GM23338 (cell line): ENCODE measurements at regions not wholly inside any gene's neighbourhood (a gene's known extent, or its start where the extent isn't known, plus 50 kb on each side); places are given as distances from the start of the nearest gene placed in this dataset.

ENCODE experiments used
- ATAC-seq: fragments of 200-7000 bp; cut with Tn5 transposase; 3 replicates; pipeline ENCODE4 v1.9.1; 2020
- DNase-seq: peaks from one replicate; pipeline ENCODE4 v3.0.0-alpha.2; 2015; ENCODE audit warnings: low spot score
- H2AFZ ChIP-seq: fragments of 200-600 bp; sonication (generic); 2 replicates; pipeline ENCODE4 v1.8.0; 2016; ENCODE audit warnings: antibody characterized with exemption, mild to moderate bottlenecking, moderate library complexity
- H3F3A ChIP-seq: fragments of 200-600 bp; sonication (generic); replicated peaks from 2 replicates; pipeline ENCODE4 v1.8.0; 2017; ENCODE audit warnings: antibody characterized with exemption, mixed run types, low read depth
- H3K27ac ChIP-seq: fragments of 200-600 bp; sonication (generic); 2 replicates; pipeline ENCODE4 v1.6.1; 2016; ENCODE audit warnings: low read depth
- H3K27me3 ChIP-seq: fragments of 200-600 bp; sonication (generic); 2 replicates; pipeline ENCODE4 v1.8.0; 2016; ENCODE audit warnings: mild to moderate bottlenecking, mixed run types, moderate library complexity; ENCODE audit not compliant: insufficient read depth
- H3K36me3 ChIP-seq: fragments of 200-600 bp; sonication (generic); 2 replicates; pipeline ENCODE4 v1.8.0; 2016; ENCODE audit warnings: mild to moderate bottlenecking; ENCODE audit not compliant: insufficient read depth
- H3K4me1 ChIP-seq: fragments of 200-600 bp; sonication (generic); 2 replicates; pipeline ENCODE4 v1.8.0; 2016; ENCODE audit warnings: mild to moderate bottlenecking, moderate library complexity; ENCODE audit not compliant: insufficient read depth
- H3K4me2 ChIP-seq: fragments of 200-600 bp; sonication (generic); 2 replicates; pipeline ENCODE4 v1.7.1; 2017; ENCODE audit warnings: mixed run types
- H3K4me3 ChIP-seq: fragments of 200-600 bp; sonication (generic); 2 replicates; pipeline ENCODE4 v1.6.1; 2016; ENCODE audit warnings: mixed run types
- H3K79me2 ChIP-seq: fragments of 200-600 bp; sonication (generic); replicated peaks from 2 replicates; pipeline ENCODE4 v1.8.0; 2017; ENCODE audit warnings: mild to moderate bottlenecking; ENCODE audit not compliant: insufficient read depth
- H3K9me2 ChIP-seq: fragments of 200-600 bp; sonication (generic); 2 replicates; pipeline ENCODE4 v1.8.0; 2017; ENCODE audit not compliant: insufficient read depth
- H4K20me1 ChIP-seq: fragments of 200-600 bp; sonication (generic); replicated peaks from 2 replicates; pipeline ENCODE4 v1.8.0; 2017; ENCODE audit warnings: mild to moderate bottlenecking; ENCODE audit not compliant: insufficient read depth
- H3K27ac Mint-ChIP-seq: 2 replicates; pipeline ENCODE4 v1.8.0; 2020; ENCODE audit warnings: inconsistent platforms, mild to moderate bottlenecking, moderate library complexity, mixed read lengths
- H3K27me3 Mint-ChIP-seq: 3 replicates; pipeline ENCODE4 v1.8.0; 2022; ENCODE audit warnings: low read depth, mild to moderate bottlenecking, moderate library complexity, mixed read lengths, inconsistent platforms; ENCODE audit not compliant: insufficient read depth, poor library complexity
- H3K36me3 Mint-ChIP-seq: 3 replicates; pipeline ENCODE4 v1.8.0; 2021; ENCODE audit warnings: low read depth, mild to moderate bottlenecking, inconsistent platforms, moderate library complexity, mixed read lengths
- H3K4me1 Mint-ChIP-seq: 3 replicates; pipeline ENCODE4 v1.8.0; 2020; ENCODE audit warnings: mild to moderate bottlenecking, inconsistent platforms, mixed read lengths
- H3K4me3 Mint-ChIP-seq: 3 replicates; pipeline ENCODE4 v1.8.0; 2021; ENCODE audit warnings: moderate library complexity, mild to moderate bottlenecking, inconsistent platforms, mixed read lengths
- H3K9me3 Mint-ChIP-seq: 3 replicates; pipeline ENCODE4 v1.8.0; 2020; ENCODE audit warnings: moderate library complexity, mild to moderate bottlenecking, inconsistent platforms, mixed read lengths
- CREB1 ChIP-seq: fragments of 250-450 bp; sonication (Bioruptor Pico); IDR thresholded peaks from 2 replicates; pipeline ENCODE4 v1.5.0; 2020; ENCODE audit warnings: low read depth, mild to moderate bottlenecking, moderate library complexity
- CTCF ChIP-seq, 2 experiments: fragments of 200-600 bp in 1 of 2; sonication (generic) in 1 of 2; conservative IDR thresholded peaks; 2 replicates each; pipeline versions ENCODE4 v1.5.1 to v1.6.1; 2016 to 2017; ENCODE audit warnings: antibody characterized with exemption in 2 of 2, low read depth in 2 of 2, mild to moderate bottlenecking in 2 of 2, moderate library complexity in 1 of 2
- ETS1 ChIP-seq: IDR thresholded peaks from 2 replicates; pipeline ENCODE4 v1.6.1; 2016; ENCODE audit warnings: antibody characterized with exemption
- NANOG ChIP-seq: IDR thresholded peaks from 2 replicates; pipeline ENCODE4 v1.6.1; 2016; ENCODE audit warnings: antibody characterized with exemption, borderline replicate concordance
- POLR2AphosphoS5 ChIP-seq: IDR thresholded peaks from 2 replicates; pipeline ENCODE4 v1.6.1; 2016; ENCODE audit warnings: antibody characterized with exemption, low read depth
- STAT1 ChIP-seq: IDR thresholded peaks from one replicate; pipeline ENCODE4 v1.6.1; 2016; ENCODE audit warnings: antibody characterized with exemption; ENCODE audit not compliant: unreplicated experiment

DNA sequence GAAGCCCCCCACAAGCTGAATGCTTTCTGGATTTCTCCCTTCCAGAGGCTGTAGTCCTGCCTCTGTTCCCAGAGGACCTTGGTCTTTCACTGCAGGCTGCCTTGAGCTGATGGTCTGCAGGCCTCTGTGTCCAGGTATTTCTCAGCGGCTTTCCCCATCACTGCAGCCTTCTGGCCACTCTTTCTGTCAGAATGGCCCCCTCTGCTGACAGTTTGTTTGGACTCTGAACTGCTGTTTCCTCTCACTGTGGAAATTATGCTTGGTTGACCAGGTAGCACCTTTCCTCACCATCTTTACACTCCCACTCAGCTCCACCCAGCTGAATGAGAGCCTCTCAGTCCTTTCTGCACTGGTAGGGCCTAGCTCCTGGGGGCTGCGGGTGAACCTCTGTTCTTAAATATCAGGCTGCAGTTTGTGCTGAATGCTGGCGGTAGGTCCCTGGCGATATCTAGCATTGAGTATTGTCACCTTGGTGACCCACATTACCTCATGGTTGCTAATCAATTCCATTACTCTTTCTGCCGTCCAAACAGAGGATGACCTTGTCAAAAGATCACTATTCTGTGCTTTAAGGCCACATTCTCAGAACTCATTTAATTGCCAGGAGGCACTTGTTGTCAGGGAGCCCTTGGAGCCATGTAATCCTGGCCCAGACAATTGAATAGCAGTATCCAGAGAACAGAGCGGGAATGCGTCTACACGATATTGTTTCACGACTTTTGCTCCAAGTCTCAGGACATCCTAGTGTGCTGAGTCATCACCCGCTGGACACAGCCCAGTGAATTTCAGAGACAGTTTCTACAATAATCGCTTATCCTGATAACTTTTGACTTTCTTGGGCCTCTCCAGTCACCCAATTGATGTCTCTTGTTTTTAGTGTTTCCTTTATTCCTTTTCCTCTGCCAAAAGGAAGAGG, 230.2 kb downstream of the TENT4A start:
- H3K27ac Mint-ChIP-seq, result no peak overlapping the region
- no peak overlapping the region for H3K4me3 ChIP-seq
- no peaks in the 10 kb centered on the region for H3F3A ChIP-seq
- no peaks in the 10 kb centered on the region for H4K20me1 ChIP-seq
- H3K4me1 Mint-ChIP-seq, result no peaks in the 10 kb centered on the region
- H3K27me3 Mint-ChIP-seq, result peaks cover 2% of the 10 kb centered on the region
- H3K36me3 ChIP-seq, result no peaks in the 10 kb centered on the region
- no peak overlapping the region for H3K4me3 Mint-ChIP-seq
- TF ChIP-seq NANOG, result no peak
- peak in 1 of 2 experiments; percentile 40; a peak in 2 of 4 replicates for TF ChIP-seq CTCF (conservative IDR thresholded peaks at IDR 0.05; ENCODE audit: low read depth in 2 of 2)
- H3K4me2 ChIP-seq, result no peak overlapping the region
- H3K4me1 ChIP-seq, result no peaks in the 10 kb centered on the region
- H3K27me3 ChIP-seq, result no peaks in the 10 kb centered on the region
- DNase-seq (no peak), ATAC-seq (no peak)
- no peak overlapping the region for H2AFZ ChIP-seq
- H3K36me3 Mint-ChIP-seq, result no peaks in the 10 kb centered on the region
- no peaks in the 10 kb centered on the region for H3K9me3 Mint-ChIP-seq
- 0 out of 2 replicates have a peak, but pooled peaks cover 17% of the 10 kb centered on the region for H3K9me2 ChIP-seq
- H3K27ac ChIP-seq, result no peak overlapping the region
- H3K79me2 ChIP-seq, result no peaks in the 10 kb centered on the region

DNA sequence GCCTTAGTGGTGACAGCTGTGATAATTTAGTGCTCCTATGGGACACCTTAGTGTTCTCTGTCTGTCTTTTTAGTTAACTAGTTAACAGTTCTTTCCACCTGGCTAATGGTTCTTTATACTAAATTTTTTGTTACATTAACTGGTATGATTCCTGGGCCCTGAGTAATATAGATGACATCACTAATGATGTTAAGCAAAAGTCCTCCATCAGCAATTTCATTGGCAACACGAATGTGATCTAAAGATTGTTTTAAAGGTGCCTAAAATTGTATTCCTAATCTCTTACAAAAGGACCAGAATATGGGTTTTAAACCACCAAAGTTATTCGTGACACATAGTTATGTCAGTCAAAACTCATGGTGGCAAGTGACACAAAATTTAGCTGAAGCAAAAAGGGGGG, 235.3 kb downstream of the TENT4A start:
- DNase-seq, result no peak
- Histone ChIP-seq H3K79me2 (no peaks in the 10 kb centered on the region), H3K27me3 (no peaks in the 10 kb centered on the region), H3K27ac (no peak overlapping the region), H2AFZ (no peak overlapping the region), H3K4me1 (no peaks in the 10 kb centered on the region), H4K20me1 (no peaks in the 10 kb centered on the region), H3K36me3 (no peaks in the 10 kb centered on the region), H3F3A (no peaks in the 10 kb centered on the region), H3K4me2 (no peak overlapping the region), H3K4me3 (no peak overlapping the region), H3K9me2 (peaks cover under 1% of the 10 kb centered on the region; the same call in 1 of the 2 replicates)
- Mint-ChIP-seq H3K27ac (no peak overlapping the region), H3K9me3 (no peaks in the 10 kb centered on the region), H3K36me3 (no peaks in the 10 kb centered on the region), H3K4me1 (no peaks in the 10 kb centered on the region), H3K4me3 (no peak overlapping the region), H3K27me3 (peaks cover 4% of the 10 kb centered on the region)
- ATAC-seq, result no peak
- TF ChIP-seq STAT1 (no peak), ETS1 (no peak), NANOG (no peak), POLR2AphosphoS5 (no peak), CTCF (conservative IDR thresholded peaks at IDR 0.05; ENCODE audit: low read depth in 2 of 2) (no peak), CREB1 (no peak)
